IPS-11a (cell line): ENCODE measurements at regions not wholly inside any gene's neighbourhood (a gene's known extent, or its start where the extent isn't known, plus 50 kb on each side); places are given as distances from the start of the nearest gene placed in this dataset.
"Not testable (repeated sequence)": the region's sequence is repeated elsewhere in the genome, so short reads cannot be mapped to it uniquely, and the experiment has no call there.

Experiments
- H3K4me3 ChIP-seq: one replicate; pipeline ENCODE4 v1.5.1; 2013; ENCODE audit warnings: low read depth, low read length, control low read depth

DNA sequence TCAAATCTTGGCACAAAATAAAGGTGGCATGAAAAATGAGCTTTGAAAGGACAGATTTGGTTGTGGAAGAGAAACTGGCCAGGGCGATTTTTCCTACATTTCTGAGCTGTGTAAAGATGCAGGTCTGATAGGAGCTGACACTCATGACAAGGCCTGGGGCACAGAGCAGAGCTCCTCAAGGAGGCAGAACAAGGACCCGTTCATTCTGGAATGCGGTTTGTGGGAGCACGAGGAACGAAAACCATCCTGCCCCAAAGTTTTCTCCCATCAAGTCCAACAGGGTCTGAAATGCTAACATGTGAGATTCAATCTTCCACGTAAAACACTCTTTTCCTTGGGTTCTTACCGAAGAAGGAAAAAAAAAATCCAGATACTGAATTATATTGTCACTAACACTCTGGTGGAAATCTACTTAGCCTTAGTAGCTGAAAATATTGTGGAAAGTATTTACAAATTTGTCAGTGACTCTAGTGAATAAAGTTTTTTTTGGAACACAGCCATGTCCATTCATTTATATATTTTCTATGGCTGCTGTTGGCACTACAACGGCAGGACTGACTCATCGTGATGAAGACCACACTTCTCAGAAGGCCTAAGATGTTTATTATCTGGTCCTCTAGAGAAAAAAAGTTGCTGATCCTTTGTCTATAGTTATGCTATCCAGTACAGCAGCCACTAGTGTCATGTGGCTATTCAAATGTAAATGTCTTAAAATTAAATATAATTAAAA is 215.7 kb downstream of the BAMBI start:
- no peak overlapping the region for H3K4me3 ChIP-seq

- H3K4me3 ChIP-seq = no peak overlapping the region
Measured at GRCh38 chr10:28894146-28894545, 216.8 kb downstream of the BAMBI start.

GRCh38 chr10:28895671-28896070 is 218.3 kb downstream of the BAMBI start:
- not testable (repeated sequence) for H3K4me3 ChIP-seq

- not testable (repeated sequence) for H3K4me3 ChIP-seq
Measured at GRCh38 chr10:28896791-28897409, 219.6 kb downstream of the BAMBI start.

DNA sequence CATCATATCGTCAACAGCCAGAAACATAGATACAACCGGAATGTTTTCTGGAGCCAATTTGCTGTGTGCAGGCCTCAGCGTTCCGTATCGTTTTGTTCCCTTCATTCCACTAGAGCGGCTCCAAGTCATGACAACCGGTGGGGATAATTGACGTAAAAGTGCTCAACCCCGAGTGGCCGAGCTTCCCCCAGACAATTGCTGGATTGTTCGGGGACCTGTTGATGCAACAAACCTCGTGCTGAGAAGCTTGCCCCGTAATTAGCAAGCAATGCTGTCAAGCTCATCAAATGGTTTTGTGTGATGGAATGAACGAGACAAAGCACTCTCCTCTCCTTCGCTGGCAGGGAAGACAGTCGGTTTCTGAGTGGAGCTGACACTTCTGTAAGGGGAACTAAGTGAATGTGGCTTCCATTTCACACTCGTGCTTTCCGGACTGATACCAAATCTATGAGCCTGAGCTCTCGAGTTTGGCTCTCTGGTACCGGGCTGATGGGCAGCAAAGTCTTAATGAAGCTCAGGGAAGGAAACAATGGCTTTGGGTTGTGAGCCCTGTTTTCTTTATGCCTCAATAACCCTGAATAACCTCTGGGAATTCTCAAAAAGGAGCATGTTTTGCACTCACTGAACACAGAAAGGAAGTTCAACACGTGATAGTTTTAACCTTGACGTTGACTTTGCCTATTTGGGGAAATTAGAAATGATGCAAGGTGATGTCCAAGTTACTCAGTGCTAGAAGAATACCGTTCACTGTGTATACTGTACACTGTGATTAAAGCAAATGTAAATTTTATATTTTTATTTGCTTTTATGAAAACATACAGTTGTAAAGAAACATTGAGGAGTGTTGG is 220.5 kb downstream of the BAMBI start:
- no peak overlapping the region for H3K4me3 ChIP-seq

- no peak overlapping the region for H3K4me3 ChIP-seq
Measured at GRCh38 chr10:28902215-28902614, 224.9 kb downstream of the BAMBI start.

DNA sequence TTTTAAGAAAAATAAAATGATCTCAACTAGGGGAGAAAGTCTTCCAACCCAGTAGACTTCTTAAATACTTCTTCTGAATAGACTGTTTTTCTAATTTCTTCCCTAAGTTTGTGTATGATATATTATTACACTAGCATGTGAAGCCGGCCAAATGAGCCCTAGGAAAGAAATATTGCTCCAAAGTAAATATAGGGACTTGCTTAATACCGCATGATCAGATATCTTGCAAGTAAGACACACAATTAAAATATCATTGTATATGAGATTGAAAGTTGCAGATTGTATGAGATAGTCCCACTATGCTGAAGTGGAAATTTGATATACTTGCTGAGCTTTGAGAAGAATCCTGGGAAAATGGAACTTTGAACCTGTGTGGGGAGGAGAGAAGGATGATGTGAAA is 225.7 kb downstream of the BAMBI start:
- no peak overlapping the region for H3K4me3 ChIP-seq

DNA sequence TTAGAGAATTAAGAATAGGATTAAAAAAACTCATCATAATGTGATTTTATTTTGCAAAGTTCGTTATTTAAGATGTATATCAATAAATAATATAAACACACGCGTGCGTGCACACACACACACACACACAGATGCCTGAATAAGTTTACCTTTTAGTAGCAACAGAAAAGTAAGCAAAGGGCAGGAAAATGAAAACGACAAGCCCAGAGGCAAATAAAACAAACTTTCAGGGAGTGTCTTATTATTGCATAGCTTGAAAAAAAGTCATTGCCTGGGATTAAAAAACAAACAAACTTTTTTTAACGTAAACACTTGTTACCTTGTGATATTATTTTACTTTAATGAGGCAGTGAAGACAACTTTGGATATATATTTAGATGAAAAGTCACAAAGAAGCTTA is 226.4 kb downstream of the BAMBI start:
- H3K4me3 ChIP-seq = no peak overlapping the region

GRCh38 chr10:28905371-28905770 is 228.1 kb downstream of the BAMBI start:
- H3K4me3 ChIP-seq = no peak overlapping the region

DNA sequence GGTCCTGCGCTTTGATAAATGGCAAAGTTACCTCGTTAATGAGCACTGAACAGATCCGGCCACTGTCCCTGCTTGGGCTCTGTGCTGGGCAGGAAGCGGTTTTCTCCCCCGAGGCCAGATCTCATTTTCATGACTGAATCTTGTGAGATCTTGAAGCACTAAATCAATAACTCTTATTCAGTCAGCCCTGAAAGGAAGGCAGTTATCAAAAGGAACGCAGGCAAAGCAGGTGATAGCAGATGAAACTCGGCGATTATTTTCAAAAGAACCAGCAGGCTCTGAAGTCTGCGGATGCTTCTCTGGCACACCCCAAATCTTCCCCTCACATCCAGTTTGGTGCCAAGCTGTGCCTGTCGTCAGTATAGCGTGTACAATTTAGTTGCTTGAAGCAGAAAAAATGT is 228.7 kb downstream of the BAMBI start:
- H3K4me3 ChIP-seq = no peak overlapping the region

GRCh38 chr10:28906415-28906814 is 229.1 kb downstream of the BAMBI start:
- H3K4me3 ChIP-seq = no peak overlapping the region

- no peak overlapping the region for H3K4me3 ChIP-seq
Measured at GRCh38 chr10:28906934-28907333, 229.6 kb downstream of the BAMBI start.

- no peak overlapping the region for H3K4me3 ChIP-seq
Measured at GRCh38 chr10:28909875-28910274, 232.6 kb downstream of the BAMBI start.

DNA sequence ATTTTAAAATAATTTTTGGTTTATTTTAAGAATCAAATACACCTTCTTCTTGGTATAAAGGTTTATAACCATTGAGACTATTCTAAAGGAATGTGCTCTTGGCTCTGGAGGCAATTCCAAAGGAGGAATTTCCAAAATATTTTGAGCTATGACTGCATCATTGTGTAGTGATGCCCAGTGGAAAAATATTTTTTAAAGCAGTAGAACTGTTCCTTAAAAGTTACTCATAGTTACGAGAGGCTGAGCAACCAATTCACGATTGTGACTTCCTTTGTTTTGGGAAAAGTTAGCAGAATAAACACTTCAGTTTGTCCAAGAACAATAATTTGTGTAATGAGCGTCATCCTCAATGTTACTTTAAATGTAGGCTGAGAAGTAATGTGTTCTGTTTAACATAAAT is 233.6 kb downstream of the BAMBI start:
- no peak overlapping the region for H3K4me3 ChIP-seq

DNA sequence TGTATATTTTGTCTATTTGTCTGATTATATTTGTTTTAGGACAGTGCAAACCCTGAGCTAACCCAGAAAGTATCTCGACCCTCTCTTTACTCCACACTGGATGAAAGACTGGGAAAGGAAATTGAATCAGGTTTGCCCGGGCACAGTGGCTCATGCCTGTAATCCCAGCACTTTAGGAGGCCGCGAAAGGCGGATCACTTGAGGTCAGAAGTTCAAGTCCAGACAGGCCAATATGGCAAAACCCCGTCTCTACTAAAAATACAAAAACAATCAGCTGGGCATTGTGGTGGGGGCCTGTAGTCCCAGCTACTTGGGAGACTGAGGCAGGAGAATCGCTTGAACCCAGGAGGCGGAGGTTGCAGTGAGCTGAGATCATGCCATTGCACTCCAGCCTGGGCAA is 234.2 kb downstream of the BAMBI start:
- H3K4me3 ChIP-seq = not testable (repeated sequence)

DNA sequence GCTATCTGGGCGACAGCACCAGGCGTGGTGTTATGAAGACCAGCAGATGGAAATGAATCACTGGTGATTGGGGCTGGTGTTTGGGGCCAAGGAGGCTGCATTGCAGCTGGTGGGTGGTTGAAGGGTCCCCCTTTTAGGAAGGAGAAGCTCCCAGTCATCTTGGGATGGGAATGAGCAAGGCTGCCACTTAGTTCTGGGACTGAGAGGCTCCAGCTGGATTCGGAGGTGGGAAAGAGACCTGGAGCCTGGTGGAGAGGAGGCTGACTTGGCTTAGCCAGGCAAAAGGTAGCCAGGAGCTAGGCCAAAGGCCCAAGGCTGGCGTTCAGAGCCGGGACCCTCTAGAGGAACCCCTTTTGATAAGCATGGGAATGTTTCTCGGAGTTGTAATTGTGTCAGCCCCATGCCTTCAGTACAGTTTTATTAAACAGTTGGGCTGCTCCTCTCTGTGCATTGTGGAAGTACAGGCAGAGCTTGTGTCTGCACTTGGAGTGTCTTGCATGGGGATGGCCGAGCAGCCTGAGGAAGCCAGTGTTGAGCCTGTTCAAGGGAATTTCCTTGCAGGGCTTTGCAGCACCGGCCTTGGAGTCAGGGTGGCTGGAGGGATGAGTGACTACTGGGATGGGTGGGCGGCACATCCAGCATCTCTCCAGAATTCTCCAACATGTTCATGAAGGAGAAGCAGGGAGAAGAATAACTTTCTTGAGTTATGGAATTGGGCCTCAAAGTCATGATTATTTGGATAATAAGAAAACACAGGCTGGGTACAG is 234.9 kb downstream of the BAMBI start:
- no peak overlapping the region for H3K4me3 ChIP-seq

- H3K4me3 ChIP-seq = no peak overlapping the region
Measured at GRCh38 chr10:28913436-28914237, 236.3 kb downstream of the BAMBI start.

GRCh38 chr10:28914701-28915100 is 237.4 kb downstream of the BAMBI start:
- no peak overlapping the region for H3K4me3 ChIP-seq

DNA sequence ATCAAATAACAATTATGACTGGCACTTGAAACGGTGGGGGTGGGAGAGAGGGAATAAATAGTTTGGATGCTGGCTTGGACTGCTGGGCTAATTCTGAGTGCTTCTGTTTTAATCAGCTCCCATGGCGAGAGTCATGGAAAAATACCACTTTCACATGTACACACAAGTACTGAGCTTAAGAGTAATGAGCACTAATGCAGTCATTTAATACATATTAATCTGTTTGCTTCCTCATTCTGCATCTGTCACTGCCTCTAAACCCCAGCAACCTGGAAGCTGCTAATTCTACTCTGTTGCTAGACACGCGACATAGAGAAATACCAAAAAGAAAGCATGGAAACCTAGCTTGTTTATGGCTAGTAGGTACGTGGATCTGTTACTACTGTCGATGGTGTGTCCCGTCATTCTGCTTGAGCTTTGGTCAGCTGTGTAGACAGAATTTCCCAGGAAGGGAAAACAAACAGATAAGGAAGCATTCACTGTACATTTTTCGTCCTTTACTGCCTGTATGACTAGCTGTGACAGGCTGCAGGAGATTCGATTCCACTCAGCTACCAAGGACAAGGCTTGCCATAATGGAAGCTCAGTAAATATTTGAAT is 238.8 kb downstream of the BAMBI start:
- no peak overlapping the region for H3K4me3 ChIP-seq

DNA sequence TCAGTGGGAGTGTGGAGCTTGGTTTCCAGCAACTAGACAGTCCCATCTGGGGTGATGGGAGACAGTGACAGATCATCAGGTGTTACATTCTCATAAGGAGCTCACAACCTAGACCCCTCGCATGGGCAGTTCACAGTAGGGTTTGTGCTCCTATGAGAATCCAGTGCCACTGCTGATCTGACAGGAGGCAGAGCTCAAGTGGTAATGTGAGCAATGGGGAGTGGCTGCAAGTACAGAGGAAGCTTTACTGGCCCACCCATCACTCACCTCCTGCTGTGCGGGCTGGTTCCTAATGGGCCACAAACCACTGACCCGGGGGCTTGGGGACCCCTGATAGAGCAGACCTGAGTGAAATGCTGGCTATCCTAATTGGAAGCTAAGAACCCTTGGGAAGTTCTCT is 242.8 kb downstream of the BAMBI start:
- no peak overlapping the region for H3K4me3 ChIP-seq
